CD4-positive, alpha-beta T cell (primary cell): ENCODE measurements at regions not wholly inside any gene's neighbourhood (a gene's known extent, or its start where the extent isn't known, plus 50 kb on each side); places are given as distances from the start of the nearest gene placed in this dataset.

Source experiments
- ATAC-seq: fragments of 200-7000 bp; cut with Tn5 transposase; one replicate; pipeline ENCODE4 v1.10.0; 2022; ENCODE audit warnings: mild to moderate bottlenecking; ENCODE audit not compliant: poor library complexity
- CTCF ChIA-PET: fragments of 350-600 bp; sonication (Branson Sonifier 250); formaldehyde crosslinking; loops from one replicate; lab custom pipeline; 2021; ENCODE audit warnings: antibody characterized with exemption, inconsistent platforms; lab: Charles Lee
- POLR2A ChIA-PET: fragments of 350-600 bp; sonication (Branson Sonifier 250); formaldehyde crosslinking; loops from one replicate; lab custom pipeline; 2021; ENCODE audit warnings: antibody characterized with exemption, inconsistent platforms; lab: Charles Lee
- DNase-seq, 14 experiments: peaks; one replicate each; pipeline ENCODE4 v3.0.0-alpha.2; 2013 to 2020; ENCODE audit warnings: mixed read lengths in 2 of 14
- H3K27ac ChIP-seq, 2 donors: one replicate each; pipeline versions ENCODE4 v1.5.1 to v1.7.0; 2013; ENCODE audit warnings: low read length in 2 of 2, low read depth in 1 of 2, mild to moderate bottlenecking in 1 of 2
- H3K27me3 ChIP-seq, 2 experiments: 1 replicate in 1 of 2; 2 replicates in 1 of 2; pipeline versions ENCODE4 v1.6.1 to v1.7.0; 2013; ENCODE audit warnings: low read length in 2 of 2, control low read depth in 1 of 2, mild to moderate bottlenecking in 1 of 2, moderate library complexity in 1 of 2; ENCODE audit not compliant: insufficient read depth in 2 of 2, control insufficient read depth in 1 of 2
- H3K36me3 ChIP-seq: one replicate; pipeline ENCODE4 v1.6.1; 2013; ENCODE audit warnings: low read length, control low read depth; ENCODE audit not compliant: insufficient read depth
- H3K4me1 ChIP-seq: one replicate; pipeline ENCODE4 v1.6.1; 2013; ENCODE audit warnings: low read length, control low read depth; ENCODE audit not compliant: insufficient read depth
- H3K4me3 ChIP-seq: one replicate; pipeline ENCODE4 v1.5.1; 2013; ENCODE audit warnings: mild to moderate bottlenecking, low read length, moderate library complexity
- H3K9me3 ChIP-seq, 2 experiments: 1 replicate in 1 of 2; 2 replicates in 1 of 2; pipeline versions ENCODE4 v1.6.1 to v1.7.0; 2013; ENCODE audit warnings: low read length in 2 of 2, mild to moderate bottlenecking in 2 of 2, control low read depth in 1 of 2, moderate library complexity in 1 of 2; ENCODE audit not compliant: control insufficient read depth in 1 of 2, insufficient read depth in 1 of 2
- H3K27ac Mint-ChIP-seq: one replicate; pipeline ENCODE4 v1.8.0; 2020; ENCODE audit warnings: mixed read lengths
- H3K27me3 Mint-ChIP-seq: one replicate; pipeline ENCODE4 v1.8.0; 2021; ENCODE audit warnings: mixed read lengths
- H3K36me3 Mint-ChIP-seq: one replicate; pipeline ENCODE4 v1.8.0; 2021; ENCODE audit warnings: low read depth, mixed read lengths
- H3K4me1 Mint-ChIP-seq: one replicate; pipeline ENCODE4 v1.8.0; 2021; ENCODE audit warnings: low read depth, mixed read lengths
- H3K4me3 Mint-ChIP-seq: one replicate; pipeline ENCODE4 v1.8.0; 2020; ENCODE audit warnings: mild to moderate bottlenecking, mixed read lengths
- H3K9me3 Mint-ChIP-seq: one replicate; pipeline ENCODE4 v1.8.0; 2020; ENCODE audit warnings: mixed read lengths
- CTCF ChIP-seq: fragments of 200-600 bp; IDR thresholded peaks from one replicate; pipeline ENCODE4 v1.8.0; 2022; ENCODE audit warnings: antibody characterized with exemption, mild to moderate bottlenecking
- intact Hi-C, 2 experiments: fragments of 100-400 bp; cut with DNase I in 1 of 2; cut with micrococcal nuclease in 1 of 2; formaldehyde crosslinking; loops; one replicate each; pipeline versions ENCODE4 v1.15.1 to v1.9.0; 2023 to 2025; cut with DNase I, micrococcal nuclease

- Histone ChIP-seq H3K36me3 (no peaks in the 10 kb centered on the region), H3K4me3 (no peak overlapping the region), H3K27me3 (no peaks in the 10 kb centered on the region), H3K9me3 (peaks cover 5 to 20% of the 10 kb centered on the region in 2 experiments), H3K4me1 (no peaks in the 10 kb centered on the region), H3K27ac (no peak overlapping the region)
- no peak for TF ChIP-seq CTCF
- ATAC-seq (no peak), DNase-seq (no peak)
- intact Hi-C loops = no loop called here
- H3K27me3 Mint-ChIP-seq = no peaks in the 10 kb centered on the region
- ChIA-PET CTCF (no interaction called here), POLR2A (no interaction called here)
- peaks cover 6% of the 10 kb centered on the region for H3K9me3 Mint-ChIP-seq
- no peaks in the 10 kb centered on the region for H3K36me3 Mint-ChIP-seq
- no peak overlapping the region for H3K4me3 Mint-ChIP-seq
- no peak overlapping the region for H3K27ac Mint-ChIP-seq
- H3K4me1 Mint-ChIP-seq = no peaks in the 10 kb centered on the region
These were observed 86.6 kb upstream of the RPS6KA2 start for GRCh38 chr6:166713434-166714186.

- ATAC-seq (no peak), DNase-seq (no peak)
- intact Hi-C loops = no loop called here
- H3K9me3 Mint-ChIP-seq = peaks cover 6% of the 10 kb centered on the region
- no peaks in the 10 kb centered on the region for H3K36me3 Mint-ChIP-seq
- no peaks in the 10 kb centered on the region for H3K36me3 ChIP-seq
- POLR2A ChIA-PET = no interaction called here
- H3K27ac ChIP-seq = no peak overlapping the region
- no peak overlapping the region for H3K4me3 ChIP-seq
- CTCF ChIA-PET = no interaction called here
- no peak for TF ChIP-seq CTCF
- no peaks in the 10 kb centered on the region for H3K4me1 Mint-ChIP-seq
- no peaks in the 10 kb centered on the region for H3K27me3 ChIP-seq
- no peak overlapping the region for H3K4me3 Mint-ChIP-seq
- no peak overlapping the region for H3K27ac Mint-ChIP-seq
- H3K9me3 ChIP-seq = peaks cover 5 to 20% of the 10 kb centered on the region in 2 experiments
- no peaks in the 10 kb centered on the region for H3K27me3 Mint-ChIP-seq
- H3K4me1 ChIP-seq = no peaks in the 10 kb centered on the region
These were observed 85.5 kb upstream of the RPS6KA2 start for GRCh38 chr6:166712286-166713228.

- no peak for ATAC-seq
- no peaks in the 10 kb centered on the region for H3K36me3 Mint-ChIP-seq
- Histone ChIP-seq H3K4me3 (no peak overlapping the region), H3K36me3 (no peaks in the 10 kb centered on the region), H3K27me3 (no peaks in the 10 kb centered on the region), H3K9me3 (peaks cover 5 to 20% of the 10 kb centered on the region in 2 experiments), H3K4me1 (no peaks in the 10 kb centered on the region), H3K27ac (no peak overlapping the region)
- no peaks in the 10 kb centered on the region for H3K4me1 Mint-ChIP-seq
- CTCF ChIA-PET = no interaction called here
- no peak for TF ChIP-seq CTCF
- POLR2A ChIA-PET = no interaction called here
- H3K27me3 Mint-ChIP-seq = peaks cover 8% of the 10 kb centered on the region
- DNase-seq = no peak
- intact Hi-C loops = no loop called here
- peaks cover 6% of the 10 kb centered on the region for H3K9me3 Mint-ChIP-seq
- no peak overlapping the region for H3K27ac Mint-ChIP-seq
- no peak overlapping the region for H3K4me3 Mint-ChIP-seq
These were observed 83.0 kb upstream of the RPS6KA2 start for GRCh38 chr6:166710084-166710483.
